ENCODE measurements at regions not wholly inside any gene's neighbourhood (a gene's known extent, or its start where the extent isn't known, plus 50 kb on each side); places are given as distances from the start of the nearest gene placed in this dataset.

- H3K27ac ChIP-seq (ENCODE audit: low read depth, low read length) = no peak overlapping the region
- H3K79me2 ChIP-seq (ENCODE audit: insufficient read depth, low read length) = no peaks in the 10 kb centered on the region
- H3K9me3 ChIP-seq (ENCODE audit: insufficient read depth, low read length) = no peaks in the 10 kb centered on the region
- no peaks in the 10 kb centered on the region for H3K9me2 ChIP-seq (replicated peaks; ENCODE audit: insufficient read depth, low read length)
- H3K4me2 ChIP-seq (ENCODE audit: low read depth, low read length, poor library complexity, severe bottlenecking) = no peak overlapping the region
- no peaks in the 10 kb centered on the region for H3K36me3 ChIP-seq (ENCODE audit: low read length)
- no peaks in the 10 kb centered on the region for H3K27me3 ChIP-seq (ENCODE audit: low read length)
- no peak for TF ChIP-seq EZH2phosphoT487 (conservative IDR thresholded peaks at IDR 0.05; ENCODE audit: low read length)
- TF ChIP-seq CTCF (IDR thresholded peaks at IDR 0.05; ENCODE audit: insufficient read depth, low read length, poor library complexity, severe bottlenecking) = no peak
- no peak overlapping the region for H3K4me3 ChIP-seq (ENCODE audit: insufficient read depth, low read length, poor library complexity, severe bottlenecking)
- H3K9ac ChIP-seq (ENCODE audit: low read length) = no peak overlapping the region
- H2AFZ ChIP-seq (ENCODE audit: low read depth, low read length, severe bottlenecking) = no peak overlapping the region
- no peaks in the 10 kb centered on the region for H4K20me1 ChIP-seq (ENCODE audit: low read depth, low read length)
- H3F3A ChIP-seq (ENCODE audit: insufficient read depth) = no peaks in the 10 kb centered on the region
These were observed 196.6 kb downstream of the UTP18 start for GRCh38 chr17:51456942-51457341.

GRCh38 chr17:51461578-51462004 lies 201.2 kb downstream of the UTP18 start:
- no peaks in the 10 kb centered on the region for H3F3A ChIP-seq (ENCODE audit: insufficient read depth)
- peak; percentile 86 for TF ChIP-seq CTCF (IDR thresholded peaks at IDR 0.05; ENCODE audit: insufficient read depth, low read length, poor library complexity, severe bottlenecking)
- TF ChIP-seq EZH2phosphoT487 (conservative IDR thresholded peaks at IDR 0.05; ENCODE audit: low read length) = no peak
- H3K36me3 ChIP-seq (ENCODE audit: low read length) = no peaks in the 10 kb centered on the region
- H3K9me3 ChIP-seq (ENCODE audit: insufficient read depth, low read length) = no peaks in the 10 kb centered on the region
- no peaks in the 10 kb centered on the region for H3K27me3 ChIP-seq (ENCODE audit: low read length)
- no peaks in the 10 kb centered on the region for H3K79me2 ChIP-seq (ENCODE audit: insufficient read depth, low read length)
- H3K9ac ChIP-seq (ENCODE audit: low read length) = no peak overlapping the region
- H3K27ac ChIP-seq (ENCODE audit: low read depth, low read length) = no peak overlapping the region
- H2AFZ ChIP-seq (ENCODE audit: low read depth, low read length, severe bottlenecking) = no peak overlapping the region
- no peak overlapping the region for H3K4me2 ChIP-seq (ENCODE audit: low read depth, low read length, poor library complexity, severe bottlenecking)
- no peaks in the 10 kb centered on the region for H4K20me1 ChIP-seq (ENCODE audit: low read depth, low read length)
- no peak overlapping the region for H3K4me3 ChIP-seq (ENCODE audit: insufficient read depth, low read length, poor library complexity, severe bottlenecking)
- H3K9me2 ChIP-seq (replicated peaks; ENCODE audit: insufficient read depth, low read length) = no peaks in the 10 kb centered on the region

GRCh38 chr17:51463353-51463752 lies 203.0 kb downstream of the UTP18 start:
- Histone ChIP-seq H3K27me3 (ENCODE audit: low read length) (no peaks in the 10 kb centered on the region), H3K27ac (ENCODE audit: low read depth, low read length) (no peak overlapping the region), H3F3A (ENCODE audit: insufficient read depth) (no peaks in the 10 kb centered on the region), H3K9me2 (replicated peaks; ENCODE audit: insufficient read depth, low read length) (no peaks in the 10 kb centered on the region), H3K9ac (ENCODE audit: low read length) (no peak overlapping the region), H3K9me3 (ENCODE audit: insufficient read depth, low read length) (no peaks in the 10 kb centered on the region), H4K20me1 (ENCODE audit: low read depth, low read length) (no peaks in the 10 kb centered on the region), H2AFZ (ENCODE audit: low read depth, low read length, severe bottlenecking) (no peak overlapping the region), H3K4me2 (ENCODE audit: low read depth, low read length, poor library complexity, severe bottlenecking) (no peak overlapping the region), H3K79me2 (ENCODE audit: insufficient read depth, low read length) (no peaks in the 10 kb centered on the region), H3K4me3 (ENCODE audit: insufficient read depth, low read length, poor library complexity, severe bottlenecking) (no peak overlapping the region), H3K36me3 (ENCODE audit: low read length) (no peaks in the 10 kb centered on the region)
- TF ChIP-seq CTCF (IDR thresholded peaks at IDR 0.05; ENCODE audit: insufficient read depth, low read length, poor library complexity, severe bottlenecking) (no peak), EZH2phosphoT487 (conservative IDR thresholded peaks at IDR 0.05; ENCODE audit: low read length) (no peak)
